PC-9 (cell line): ENCODE measurements at regions not wholly inside any gene's neighbourhood (a gene's known extent, or its start where the extent isn't known, plus 50 kb on each side); places are given as distances from the start of the nearest gene placed in this dataset.

ENCODE experiments used
- BruUV-seq: library from RNA; stranded (reverse); fragments of 400-500 nt; replicated peaks from 2 replicates; lab custom pipeline; 2021; lab: Mats Ljungman, UMichigan
- CTCF ChIA-PET: fragments of 300-600 bp; sonication (Branson Sonifier 250); formaldehyde crosslinking; loops from one replicate; lab custom pipeline; 2022; ENCODE audit warnings: antibody characterized with exemption; lab: Charles Lee
- POLR2A ChIA-PET: fragments of 300-600 bp; sonication (Branson Sonifier 250); formaldehyde crosslinking; loops from one replicate; lab custom pipeline; 2022; ENCODE audit warnings: antibody characterized with exemption; ENCODE audit not compliant: unreplicated experiment; lab: Charles Lee
- DNase-seq, 2 experiments: peaks; one replicate each; pipeline versions ENCODE4 v3.0.0 to v3.0.0-alpha.2; 2015 to 2022; ENCODE audit warnings: mixed read lengths in 1 of 2
- H2AFZ ChIP-seq: fragments of 200-600 bp; sonication (generic); 2 replicates; pipeline ENCODE4 v1.8.1; 2017; ENCODE audit warnings: antibody characterized with exemption
- H3F3A ChIP-seq: fragments of 200-600 bp; sonication (generic); 2 replicates; pipeline ENCODE4 v1.8.1; 2017; ENCODE audit warnings: antibody characterized with exemption, mild to moderate bottlenecking, low read depth; ENCODE audit not compliant: insufficient read depth
- H3K27ac ChIP-seq: fragments of 200-600 bp; sonication (generic); 2 replicates; pipeline ENCODE4 v1.6.1; 2016; ENCODE audit warnings: mixed run types
- H3K27me3 ChIP-seq: fragments of 200-600 bp; sonication (generic); 2 replicates; pipeline ENCODE4 v1.6.1; 2016; ENCODE audit warnings: low read depth, mixed run types; ENCODE audit not compliant: insufficient read depth
- H3K36me3 ChIP-seq: fragments of 200-600 bp; sonication (generic); 2 replicates; pipeline ENCODE4 v1.6.1; 2016; ENCODE audit warnings: low read depth, mixed run types
- H3K4me1 ChIP-seq: fragments of 200-600 bp; sonication (generic); replicated peaks from 2 replicates; pipeline ENCODE4 v1.6.1; 2016; ENCODE audit warnings: mixed run types; ENCODE audit not compliant: insufficient read depth
- H3K4me2 ChIP-seq: fragments of 200-600 bp; sonication (generic); 2 replicates; pipeline ENCODE4 v1.6.1; 2017; ENCODE audit warnings: mixed run types
- H3K4me3 ChIP-seq: fragments of 200-600 bp; sonication (generic); 2 replicates; pipeline ENCODE4 v1.6.1; 2016; ENCODE audit warnings: mixed run types
- H3K79me2 ChIP-seq: fragments of 200-600 bp; sonication (generic); 2 replicates; pipeline ENCODE4 v1.6.1; 2017; ENCODE audit warnings: low read depth, mixed run types
- H3K9me2 ChIP-seq: fragments of 200-600 bp; sonication (generic); 2 replicates; pipeline ENCODE4 v1.8.1; 2017; ENCODE audit warnings: mild to moderate bottlenecking; ENCODE audit not compliant: insufficient read depth
- H3K9me3 ChIP-seq: fragments of 200-600 bp; sonication (generic); 2 replicates; pipeline ENCODE4 v1.8.1; 2016; ENCODE audit warnings: low read depth; ENCODE audit not compliant: insufficient read depth
- H4K20me1 ChIP-seq: fragments of 200-600 bp; sonication (generic); 2 replicates; pipeline ENCODE4 v1.8.1; 2017; ENCODE audit not compliant: insufficient read depth
- EZH2 ChIP-seq: fragments of 200-600 bp; sonication (generic); IDR thresholded peaks from 2 replicates; pipeline ENCODE4 v1.8.0; 2017; ENCODE audit warnings: antibody characterized with exemption, low read depth
- intact Hi-C: fragments of 100-400 bp; cut with micrococcal nuclease; formaldehyde crosslinking; loops from one replicate; pipeline ENCODE4 v1.10.0; 2022; ENCODE audit not compliant: unreplicated experiment
- TF ChIP-seq, protein P1 (sequence below): fragments of 200-600 bp; sonication (generic); conservative IDR thresholded peaks from 2 replicates; pipeline ENCODE4 v1.6.1; 2017; ENCODE audit warnings: mixed run types, antibody characterized with exemption, mild to moderate bottlenecking, moderate library complexity

DNA sequence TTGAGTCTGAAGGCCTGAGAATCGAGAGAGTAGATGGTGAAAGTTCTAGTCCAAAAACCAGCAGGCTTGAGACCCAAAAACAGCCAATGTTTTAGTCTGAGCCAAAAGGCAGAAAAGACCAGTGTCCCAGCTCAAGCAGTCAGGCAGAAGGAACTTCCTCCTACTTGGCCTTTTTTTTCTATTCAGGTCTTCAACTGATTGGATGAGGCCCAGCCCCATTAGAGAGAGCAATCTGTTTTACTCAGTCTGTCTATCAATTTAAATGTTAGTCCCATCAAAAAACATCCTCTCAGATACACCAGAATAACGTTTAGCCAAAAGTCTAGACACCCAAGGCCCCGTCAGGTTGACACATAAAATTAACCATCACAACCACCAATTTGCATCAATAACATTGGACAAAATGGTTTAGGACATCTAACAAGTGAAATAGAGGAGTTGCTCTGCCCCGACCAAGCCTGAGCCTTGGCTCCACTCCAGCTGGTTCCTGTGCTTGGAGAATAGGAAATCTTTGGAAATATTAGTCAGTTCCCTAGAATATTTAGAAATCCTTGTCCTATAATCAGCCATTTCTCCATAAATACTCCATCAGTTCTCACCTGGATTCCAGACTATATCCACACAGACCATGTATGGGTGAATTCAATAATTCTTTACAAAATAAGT is 51.4 kb upstream of the LIPC start:
- Histone ChIP-seq H3K27ac (no peak overlapping the region), H3K9me2 (no peaks in the 10 kb centered on the region), H3K79me2 (no peaks in the 10 kb centered on the region), H3K4me2 (no peak overlapping the region), H4K20me1 (no peaks in the 10 kb centered on the region), H3F3A (no peaks in the 10 kb centered on the region), H3K27me3 (no peaks in the 10 kb centered on the region), H2AFZ (no peak overlapping the region), H3K36me3 (no peaks in the 10 kb centered on the region), H3K9me3 (no peaks in the 10 kb centered on the region), H3K4me3 (no peak overlapping the region), H3K4me1 (no peaks in the 10 kb centered on the region)
- POLR2A ChIA-PET = no interaction called here
- no peak for DNase-seq
- BruUV-seq = no TSS peak
- intact Hi-C loops = no loop called here
- CTCF ChIA-PET = no interaction called here
- TF ChIP-seq, protein P1, sequence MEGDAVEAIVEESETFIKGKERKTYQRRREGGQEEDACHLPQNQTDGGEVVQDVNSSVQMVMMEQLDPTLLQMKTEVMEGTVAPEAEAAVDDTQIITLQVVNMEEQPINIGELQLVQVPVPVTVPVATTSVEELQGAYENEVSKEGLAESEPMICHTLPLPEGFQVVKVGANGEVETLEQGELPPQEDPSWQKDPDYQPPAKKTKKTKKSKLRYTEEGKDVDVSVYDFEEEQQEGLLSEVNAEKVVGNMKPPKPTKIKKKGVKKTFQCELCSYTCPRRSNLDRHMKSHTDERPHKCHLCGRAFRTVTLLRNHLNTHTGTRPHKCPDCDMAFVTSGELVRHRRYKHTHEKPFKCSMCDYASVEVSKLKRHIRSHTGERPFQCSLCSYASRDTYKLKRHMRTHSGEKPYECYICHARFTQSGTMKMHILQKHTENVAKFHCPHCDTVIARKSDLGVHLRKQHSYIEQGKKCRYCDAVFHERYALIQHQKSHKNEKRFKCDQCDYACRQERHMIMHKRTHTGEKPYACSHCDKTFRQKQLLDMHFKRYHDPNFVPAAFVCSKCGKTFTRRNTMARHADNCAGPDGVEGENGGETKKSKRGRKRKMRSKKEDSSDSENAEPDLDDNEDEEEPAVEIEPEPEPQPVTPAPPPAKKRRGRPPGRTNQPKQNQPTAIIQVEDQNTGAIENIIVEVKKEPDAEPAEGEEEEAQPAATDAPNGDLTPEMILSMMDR = no peak
- no peak for TF ChIP-seq EZH2

GRCh38 chr15:58381697-58382096 is 50.1 kb upstream of the LIPC start:
- BruUV-seq = no TSS peak
- no peaks in the 10 kb centered on the region for H4K20me1 ChIP-seq
- H3K4me1 ChIP-seq = no peaks in the 10 kb centered on the region
- H3K9me3 ChIP-seq = no peaks in the 10 kb centered on the region
- no peak for TF ChIP-seq EZH2
- TF ChIP-seq, protein P1 = no peak
- H3K79me2 ChIP-seq = no peaks in the 10 kb centered on the region
- intact Hi-C loops = no loop called here
- no peak overlapping the region for H3K4me2 ChIP-seq
- ChIA-PET CTCF (no interaction called here), POLR2A (no interaction called here)
- H3K4me3 ChIP-seq = no peak overlapping the region
- H3K9me2 ChIP-seq = no peaks in the 10 kb centered on the region
- no peaks in the 10 kb centered on the region for H3K27me3 ChIP-seq
- no peak for DNase-seq
- H3K27ac ChIP-seq = no peak overlapping the region
- no peak overlapping the region for H2AFZ ChIP-seq
- H3F3A ChIP-seq = no peaks in the 10 kb centered on the region
- H3K36me3 ChIP-seq = no peaks in the 10 kb centered on the region
